HG02943 (cell line): ENCODE measurements at regions not wholly inside any gene's neighbourhood (a gene's known extent, or its start where the extent isn't known, plus 50 kb on each side); places are given as distances from the start of the nearest gene placed in this dataset.
A peak's percentile ranks its signal among the peaks of the same experiment; 100 is the strongest.
"Not testable (repeated sequence)": the region's sequence is repeated elsewhere in the genome, so short reads cannot be mapped to it uniquely, and the experiment has no call there.

Source experiments
- ATAC-seq: cut with Tn5 transposase; IDR thresholded peaks from one replicate; pipeline ENCODE4 v1.9.1; 2021; ENCODE audit warnings: mild to moderate bottlenecking, low read depth, moderate library complexity; ENCODE audit not compliant: unreplicated experiment

- ATAC-seq = no peak
Observed at GRCh38 chr5:124557761-124558160, 188.7 kb downstream of the ZNF608 start.

GRCh38 chr5:124554746-124555578 lies 191.5 kb downstream of the ZNF608 start:
- no peak for ATAC-seq

GRCh38 chr5:124553911-124554310 lies 192.5 kb downstream of the ZNF608 start:
- ATAC-seq = no peak

- ATAC-seq = no peak
Observed at GRCh38 chr5:124552526-124552925, 193.9 kb downstream of the ZNF608 start.

- no peak for ATAC-seq
Observed at GRCh38 chr5:124551939-124552279, 194.5 kb downstream of the ZNF608 start.

GRCh38 chr5:124550731-124551130 lies 195.7 kb downstream of the ZNF608 start:
- ATAC-seq = no peak

- ATAC-seq = no peak
Observed at GRCh38 chr5:124549891-124550436, 196.5 kb downstream of the ZNF608 start.

- no peak for ATAC-seq
Observed at GRCh38 chr5:124546643-124547042, 199.8 kb downstream of the ZNF608 start.

GRCh38 chr5:124544366-124545055 lies 201.9 kb downstream of the ZNF608 start:
- peak; percentile 57 for ATAC-seq

- no peak for ATAC-seq
Observed at GRCh38 chr5:124538931-124539330, 207.5 kb downstream of the ZNF608 start.

GRCh38 chr5:124538191-124538590 lies 208.2 kb downstream of the ZNF608 start:
- ATAC-seq = no peak

- ATAC-seq = no peak
Observed at GRCh38 chr5:124537522-124537921, 208.9 kb downstream of the ZNF608 start.

GRCh38 chr5:124537107-124537506 lies 209.3 kb downstream of the ZNF608 start:
- ATAC-seq = no peak

GRCh38 chr5:124536333-124536732 lies 210.1 kb downstream of the ZNF608 start:
- no peak for ATAC-seq

GRCh38 chr5:124530916-124531315 lies 215.5 kb downstream of the ZNF608 start:
- ATAC-seq = no peak

- no peak for ATAC-seq
Observed at GRCh38 chr5:124528838-124529237, 217.6 kb downstream of the ZNF608 start.

- no peak for ATAC-seq
Observed at GRCh38 chr5:124527220-124527991, 219.0 kb downstream of the ZNF608 start.

- not testable (repeated sequence) for ATAC-seq
Observed at GRCh38 chr5:124526079-124526478, 220.4 kb downstream of the ZNF608 start.

GRCh38 chr5:124524552-124525232 lies 221.7 kb downstream of the ZNF608 start:
- peak; percentile 98 for ATAC-seq

GRCh38 chr5:124523897-124524296 lies 222.5 kb downstream of the ZNF608 start:
- ATAC-seq = no peak
